SK-N-SH treated with all-trans-retinoic acid at 6 μM for 48 hours (cell line): ENCODE measurements at regions not wholly inside any gene's neighbourhood (a gene's known extent, or its start where the extent isn't known, plus 50 kb on each side); places are given as distances from the start of the nearest gene placed in this dataset.

Experiments
- ARNTL ChIP-seq: fragments of 450-650 bp; formaldehyde crosslinking; IDR thresholded peaks from 2 replicates; pipeline ENCODE4 v1.5.0; 2020; ENCODE audit warnings: low read depth, mild to moderate bottlenecking, moderate library complexity, borderline replicate concordance
- ESRRG ChIP-seq: fragments of 250-450 bp; sonication (Bioruptor Pico); IDR thresholded peaks from 2 replicates; pipeline ENCODE4 v1.6.1; 2021; ENCODE audit warnings: mild to moderate bottlenecking
- RARB ChIP-seq: fragments of 250-450 bp; sonication (Bioruptor Pico); IDR thresholded peaks from 2 replicates; pipeline ENCODE4 v1.8.0; 2021; ENCODE audit warnings: mild to moderate bottlenecking, moderate library complexity
- SNAI2 ChIP-seq: fragments of 250-450 bp; sonication (Bioruptor Pico); IDR thresholded peaks from 2 replicates; pipeline ENCODE4 v1.5.0; 2020; ENCODE audit warnings: mild to moderate bottlenecking, moderate library complexity
- TCF4 ChIP-seq: fragments of 250-450 bp; sonication (Bioruptor Pico); IDR thresholded peaks from 2 replicates; pipeline ENCODE4 v1.8.0; 2021; ENCODE audit warnings: mild to moderate bottlenecking, moderate library complexity, borderline replicate concordance
- ZC3H10 ChIP-seq: fragments of 250-450 bp; sonication (Bioruptor Pico); IDR thresholded peaks from 2 replicates; pipeline ENCODE4 v1.5.1; 2021; ENCODE audit warnings: mild to moderate bottlenecking, moderate library complexity
- ZFP3 ChIP-seq: fragments of 250-450 bp; sonication (Bioruptor Pico); IDR thresholded peaks from 2 replicates; pipeline ENCODE4 v1.5.0; 2020; ENCODE audit warnings: mild to moderate bottlenecking, moderate library complexity
- TF ChIP-seq, protein P1 (sequence below): fragments of 250-450 bp; sonication (Bioruptor Pico); IDR thresholded peaks from 2 replicates; pipeline ENCODE4 v1.5.0; 2020; ENCODE audit warnings: mild to moderate bottlenecking, moderate library complexity

DNA sequence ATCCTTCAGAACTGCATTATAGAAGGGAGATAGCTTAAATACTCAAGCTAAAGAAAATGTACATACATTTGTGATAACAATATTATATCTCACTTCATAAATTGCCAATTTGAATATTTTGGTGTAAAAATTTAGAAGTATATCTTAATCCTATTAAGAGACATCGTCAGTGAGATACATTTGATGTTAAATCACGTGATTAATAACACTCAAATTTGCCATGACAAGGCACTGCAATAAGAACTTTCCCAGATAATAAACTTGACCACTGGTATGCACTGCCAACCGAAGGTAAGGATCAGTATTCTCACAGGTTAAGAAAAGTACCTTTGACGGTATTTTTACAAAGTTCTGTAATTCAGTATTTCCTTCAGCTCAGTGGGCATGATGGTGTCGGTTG is 764.7 kb upstream of the FRG1 start:
- TF ChIP-seq SNAI2 (CRISPR knock-in tag) (no peak), TCF4 (CRISPR knock-in tag) (no peak), ARNTL (CRISPR knock-in tag) (no peak), ESRRG (CRISPR knock-in tag) (no peak), ZFP3 (CRISPR knock-in tag) (no peak), RARB (CRISPR knock-in tag) (no peak), ZC3H10 (no peak)
- TF ChIP-seq, protein P1, sequence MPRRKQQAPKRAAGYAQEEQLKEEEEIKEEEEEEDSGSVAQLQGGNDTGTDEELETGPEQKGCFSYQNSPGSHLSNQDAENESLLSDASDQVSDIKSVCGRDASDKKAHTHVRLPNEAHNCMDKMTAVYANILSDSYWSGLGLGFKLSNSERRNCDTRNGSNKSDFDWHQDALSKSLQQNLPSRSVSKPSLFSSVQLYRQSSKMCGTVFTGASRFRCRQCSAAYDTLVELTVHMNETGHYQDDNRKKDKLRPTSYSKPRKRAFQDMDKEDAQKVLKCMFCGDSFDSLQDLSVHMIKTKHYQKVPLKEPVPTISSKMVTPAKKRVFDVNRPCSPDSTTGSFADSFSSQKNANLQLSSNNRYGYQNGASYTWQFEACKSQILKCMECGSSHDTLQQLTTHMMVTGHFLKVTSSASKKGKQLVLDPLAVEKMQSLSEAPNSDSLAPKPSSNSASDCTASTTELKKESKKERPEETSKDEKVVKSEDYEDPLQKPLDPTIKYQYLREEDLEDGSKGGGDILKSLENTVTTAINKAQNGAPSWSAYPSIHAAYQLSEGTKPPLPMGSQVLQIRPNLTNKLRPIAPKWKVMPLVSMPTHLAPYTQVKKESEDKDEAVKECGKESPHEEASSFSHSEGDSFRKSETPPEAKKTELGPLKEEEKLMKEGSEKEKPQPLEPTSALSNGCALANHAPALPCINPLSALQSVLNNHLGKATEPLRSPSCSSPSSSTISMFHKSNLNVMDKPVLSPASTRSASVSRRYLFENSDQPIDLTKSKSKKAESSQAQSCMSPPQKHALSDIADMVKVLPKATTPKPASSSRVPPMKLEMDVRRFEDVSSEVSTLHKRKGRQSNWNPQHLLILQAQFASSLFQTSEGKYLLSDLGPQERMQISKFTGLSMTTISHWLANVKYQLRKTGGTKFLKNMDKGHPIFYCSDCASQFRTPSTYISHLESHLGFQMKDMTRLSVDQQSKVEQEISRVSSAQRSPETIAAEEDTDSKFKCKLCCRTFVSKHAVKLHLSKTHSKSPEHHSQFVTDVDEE = no peak
